ENCODE measurements at regions not wholly inside any gene's neighbourhood (a gene's known extent, or its start where the extent isn't known, plus 50 kb on each side); places are given as distances from the start of the nearest gene placed in this dataset.
"Not testable (repeated sequence)": the region's sequence is repeated elsewhere in the genome, so short reads cannot be mapped to it uniquely, and the experiment has no call there.

DNA sequence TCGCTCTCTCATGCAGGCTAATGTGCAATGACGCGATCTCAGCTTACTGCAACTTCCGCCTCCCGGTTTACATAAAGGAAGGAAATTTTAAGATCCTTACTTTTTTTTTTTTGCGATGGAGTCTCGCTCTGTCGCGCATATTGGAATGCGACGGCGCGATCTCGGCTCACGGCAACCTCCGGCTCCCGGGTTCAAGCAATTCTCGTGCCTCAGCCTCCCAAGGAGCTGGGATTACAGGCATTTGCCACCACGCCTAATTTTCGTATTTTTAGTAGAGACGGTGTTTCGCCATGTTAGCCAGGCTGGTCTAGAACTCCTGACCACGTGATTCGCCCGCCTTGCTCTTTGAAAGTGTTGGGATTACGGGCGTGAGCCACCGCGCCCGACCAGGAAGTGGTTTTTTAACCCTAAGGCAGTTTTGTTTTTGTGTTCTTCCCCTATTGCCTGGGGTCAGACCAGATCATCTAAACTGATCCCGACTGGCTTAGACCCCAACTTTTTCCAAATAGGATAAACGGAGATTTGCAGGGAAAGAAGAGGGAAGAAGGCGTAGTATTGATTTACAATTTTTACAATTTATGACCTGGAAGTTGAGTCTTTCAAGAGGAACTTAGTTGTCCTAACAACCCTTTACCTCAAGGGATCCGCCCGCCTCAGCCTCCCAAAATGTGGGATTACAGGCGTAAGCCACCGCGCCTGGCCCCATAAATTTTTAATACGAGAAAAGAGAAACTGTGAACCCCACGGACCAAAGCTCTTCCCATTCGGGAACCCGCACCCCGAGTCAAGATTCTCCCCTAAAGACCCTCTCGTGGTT is 142.0 kb downstream of the ZNF737 start:
- POLR2A ChIA-PET = interaction anchor here (0.7 to 3.5 kb wide), 22 partner anchors 142 to 1629 kb away, joined by 3 to 37 read pairs (median 9); partner anchors contain the start of genes ATP13A1, NDUFA13, TSSK6 and ZNF100
- peak overlapping the region; percentile 97 for H3K27ac Mint-ChIP-seq

DNA sequence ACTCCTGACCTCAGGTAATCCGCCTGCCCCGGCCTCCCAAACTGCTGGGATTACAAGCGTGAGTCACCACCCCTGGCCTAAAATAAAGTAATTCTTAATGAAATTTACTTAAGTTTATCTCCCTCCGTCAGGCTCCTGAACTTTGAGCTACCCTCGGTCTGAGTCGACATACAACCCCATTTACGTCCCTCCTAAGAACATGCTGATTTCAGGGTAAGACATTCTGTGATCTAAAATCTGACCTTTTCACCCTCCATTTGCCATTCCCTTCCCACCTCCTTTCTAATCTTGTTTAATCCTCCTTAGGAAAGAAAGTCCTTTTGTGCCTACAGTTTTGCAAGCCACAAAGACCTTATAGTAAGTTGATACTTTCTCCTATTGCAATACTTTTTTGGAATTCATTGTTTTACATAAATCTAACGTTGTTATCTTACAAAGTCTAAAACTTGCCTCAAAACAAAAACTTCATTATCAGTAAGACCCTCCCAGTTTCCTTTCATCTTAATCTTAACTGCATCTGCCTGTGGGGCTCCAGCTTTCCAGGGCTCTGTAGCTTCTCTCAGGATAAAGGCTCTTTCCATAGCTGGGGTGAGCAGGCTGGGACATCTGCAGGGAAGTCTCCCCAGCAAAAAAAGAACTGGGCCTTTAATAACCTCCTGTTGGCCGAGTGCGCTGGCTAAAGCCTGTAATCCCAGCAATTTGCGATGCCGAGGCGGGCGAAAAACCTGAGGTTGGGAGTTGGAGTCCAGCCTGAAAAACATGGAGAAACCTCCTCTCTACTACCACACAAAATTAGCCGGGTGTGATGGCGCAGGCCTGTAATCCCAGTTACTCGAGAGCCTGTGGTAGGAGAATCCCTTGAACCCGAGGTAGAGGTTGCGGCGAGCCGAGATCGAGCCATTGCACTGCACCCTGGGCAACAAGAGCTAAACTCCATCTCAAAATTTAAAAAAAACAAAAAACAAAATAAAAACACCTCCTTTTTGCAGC is 143.1 kb downstream of the ZNF737 start:
- H3K27ac Mint-ChIP-seq = no peak overlapping the region
- H3K4me1 Mint-ChIP-seq = peaks cover 13% of the 10 kb centered on the region
- H3K9me3 Mint-ChIP-seq = peaks cover 35% of the 10 kb centered on the region
- H3K27me3 Mint-ChIP-seq = no peaks in the 10 kb centered on the region
- CTCF ChIA-PET = no interaction called here
- H3K4me3 Mint-ChIP-seq = peak overlapping the region; percentile 97
- peaks cover 61% of the 10 kb centered on the region for H3K36me3 Mint-ChIP-seq (ENCODE audit: low read depth)
- POLR2A ChIA-PET = interaction anchor here (1.6 to 3.5 kb wide), 6 partner anchors 143 to 1083 kb away, joined by 7 to 37 read pairs (median 18); partner anchors contain the start of genes ATP13A1, ZNF429, ZNF431 and ZNF66
- no peak for DNase-seq

More for the DNA sequence above, 142.0 kb downstream of the ZNF737 start:
- CTCF ChIA-PET = interaction anchor here (0.7 to 1.5 kb wide), 3 partner anchors 8 to 352 kb away, joined by 3 to 4 read pairs (median 4); partner anchors contain the start of genes ZNF66 and ZNF737
- no peaks in the 10 kb centered on the region for H3K27me3 Mint-ChIP-seq
- H3K36me3 Mint-ChIP-seq (ENCODE audit: low read depth) = peaks cover 53% of the 10 kb centered on the region
- H3K4me3 Mint-ChIP-seq = peak overlapping the region; percentile 97
- peaks cover 13% of the 10 kb centered on the region for H3K4me1 Mint-ChIP-seq
- H3K9me3 Mint-ChIP-seq = peaks cover 33% of the 10 kb centered on the region
- peak; percentile 42 for DNase-seq

DNA sequence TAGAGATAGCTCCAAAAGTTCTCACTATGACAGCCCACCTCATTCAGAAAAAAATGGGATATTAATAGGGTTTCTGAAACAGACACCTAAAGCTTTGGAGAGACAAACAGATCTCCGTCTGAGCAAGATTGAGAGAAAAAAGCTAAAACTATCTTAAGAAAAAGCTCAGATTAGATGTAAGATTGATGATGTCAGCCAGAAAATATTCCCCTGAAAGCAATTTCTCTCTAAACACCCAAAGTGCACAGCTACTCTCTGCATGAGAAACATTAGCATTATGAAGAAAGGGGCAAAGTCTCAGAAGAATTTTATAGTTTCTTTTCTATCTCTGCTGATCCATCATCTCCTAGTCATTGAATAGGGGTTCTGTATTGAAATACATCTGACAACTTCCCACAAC is 148.9 kb downstream of the ZNF737 start:
- Mint-ChIP-seq H3K27ac (no peak overlapping the region), H3K36me3 (ENCODE audit: low read depth) (peaks cover 87% of the 10 kb centered on the region), H3K9me3 (peaks cover 43% of the 10 kb centered on the region), H3K27me3 (no peaks in the 10 kb centered on the region), H3K4me3 (no peak overlapping the region), H3K4me1 (peaks cover 3% of the 10 kb centered on the region)
- ChIA-PET CTCF (no interaction called here), POLR2A (no interaction called here)
- DNase-seq = no peak

GRCh38 chr19:20414120-20414519 is 151.5 kb downstream of the ZNF737 start:
- Mint-ChIP-seq H3K36me3 (ENCODE audit: low read depth) (peaks cover 83% of the 10 kb centered on the region), H3K9me3 (peaks cover 32% of the 10 kb centered on the region), H3K4me1 (no peaks in the 10 kb centered on the region), H3K4me3 (no peak overlapping the region), H3K27ac (no peak overlapping the region), H3K27me3 (no peaks in the 10 kb centered on the region)
- no peak for DNase-seq
- ChIA-PET POLR2A (no interaction called here), CTCF (no interaction called here)

GRCh38 chr19:20413705-20414104 is 151.9 kb downstream of the ZNF737 start:
- Mint-ChIP-seq H3K27me3 (no peaks in the 10 kb centered on the region), H3K36me3 (ENCODE audit: low read depth) (peaks cover 83% of the 10 kb centered on the region), H3K4me3 (no peak overlapping the region), H3K9me3 (peaks cover 32% of the 10 kb centered on the region), H3K27ac (no peak overlapping the region), H3K4me1 (no peaks in the 10 kb centered on the region)
- POLR2A ChIA-PET = no interaction called here
- no peak for DNase-seq
- CTCF ChIA-PET = no interaction called here

DNA sequence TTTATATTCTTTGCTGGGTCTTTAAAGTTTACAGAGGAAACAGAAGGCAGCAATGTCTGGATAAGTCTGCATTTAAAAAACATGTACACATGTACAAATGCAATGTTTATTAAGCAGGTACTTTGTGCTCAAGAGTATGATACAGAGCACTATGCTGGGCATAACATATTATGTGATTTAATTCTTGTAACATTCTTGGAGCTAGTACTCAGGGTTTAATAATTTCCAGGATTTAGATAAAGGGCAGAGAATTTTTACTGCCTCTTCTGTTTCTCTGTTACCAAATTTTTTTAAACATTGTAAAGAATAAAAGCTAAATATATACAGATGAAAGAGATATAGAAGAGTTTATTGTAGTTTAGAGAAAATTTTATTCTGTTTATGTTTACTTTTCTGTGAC is 152.7 kb downstream of the ZNF737 start:
- Mint-ChIP-seq H3K9me3 (peaks cover 36% of the 10 kb centered on the region), H3K27me3 (no peaks in the 10 kb centered on the region), H3K27ac (no peak overlapping the region), H3K4me1 (no peaks in the 10 kb centered on the region), H3K4me3 (no peak overlapping the region), H3K36me3 (ENCODE audit: low read depth) (peaks cover 83% of the 10 kb centered on the region)
- ChIA-PET POLR2A (no interaction called here), CTCF (no interaction called here)
- no peak for DNase-seq

DNA sequence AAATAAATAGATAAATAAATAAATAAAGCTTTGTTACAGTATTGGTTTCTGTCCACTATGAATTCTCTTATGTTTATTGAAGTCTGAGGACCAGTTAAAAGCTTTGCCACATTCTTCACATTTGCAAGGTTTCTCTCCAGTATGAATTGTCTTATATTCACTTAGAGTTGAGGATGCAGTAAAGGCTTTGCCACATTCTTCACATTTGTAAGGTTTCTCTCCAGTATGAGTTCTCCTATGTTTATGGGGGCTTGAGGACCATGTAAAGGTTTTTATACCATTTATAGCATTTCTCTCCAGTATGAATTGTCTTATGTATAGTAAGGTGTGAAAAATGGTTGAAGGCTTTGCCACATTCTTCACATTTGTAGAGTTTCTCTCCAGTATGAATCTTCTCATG is 168.3 kb downstream of the ZNF737 start:
- Mint-ChIP-seq H3K36me3 (ENCODE audit: low read depth) (peaks cover 29% of the 10 kb centered on the region), H3K9me3 (peaks cover 42% of the 10 kb centered on the region), H3K27me3 (no peaks in the 10 kb centered on the region), H3K4me1 (no peaks in the 10 kb centered on the region), H3K27ac (no peak overlapping the region), H3K4me3 (no peak overlapping the region)
- POLR2A ChIA-PET = no interaction called here
- no peak for DNase-seq
- CTCF ChIA-PET = no interaction called here

DNA sequence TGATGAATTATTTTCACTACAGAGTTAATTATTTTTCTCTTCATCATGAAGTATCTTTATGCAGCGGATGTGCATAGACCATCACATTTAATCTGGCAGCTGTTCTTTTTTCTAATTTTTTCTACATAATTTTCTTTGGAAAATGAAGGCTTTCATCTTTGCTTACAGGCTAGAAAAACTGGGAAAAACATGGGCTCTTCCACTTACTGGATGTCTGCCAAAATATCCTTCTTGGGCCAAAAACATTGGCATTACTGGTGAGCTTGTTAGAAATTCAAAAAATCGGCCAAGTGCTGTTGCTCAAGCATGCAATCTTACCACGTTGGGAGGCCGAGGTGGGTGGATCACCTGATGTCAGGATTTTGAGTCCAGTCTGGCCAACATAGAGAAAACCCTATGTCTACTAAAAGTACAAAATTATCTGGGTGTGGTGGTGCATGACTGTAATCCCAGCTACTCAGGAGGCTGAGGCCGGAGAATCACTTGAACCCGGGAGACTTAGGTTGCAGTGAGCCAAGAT is 176.8 kb downstream of the ZNF737 start:
- H3K4me3 Mint-ChIP-seq = no peak overlapping the region
- ChIA-PET CTCF (no interaction called here), POLR2A (no interaction called here)
- H3K4me1 Mint-ChIP-seq = no peaks in the 10 kb centered on the region
- peaks cover 30% of the 10 kb centered on the region for H3K9me3 Mint-ChIP-seq
- H3K27ac Mint-ChIP-seq = no peak overlapping the region
- no peaks in the 10 kb centered on the region for H3K36me3 Mint-ChIP-seq (ENCODE audit: low read depth)
- no peaks in the 10 kb centered on the region for H3K27me3 Mint-ChIP-seq
- DNase-seq = no peak

DNA sequence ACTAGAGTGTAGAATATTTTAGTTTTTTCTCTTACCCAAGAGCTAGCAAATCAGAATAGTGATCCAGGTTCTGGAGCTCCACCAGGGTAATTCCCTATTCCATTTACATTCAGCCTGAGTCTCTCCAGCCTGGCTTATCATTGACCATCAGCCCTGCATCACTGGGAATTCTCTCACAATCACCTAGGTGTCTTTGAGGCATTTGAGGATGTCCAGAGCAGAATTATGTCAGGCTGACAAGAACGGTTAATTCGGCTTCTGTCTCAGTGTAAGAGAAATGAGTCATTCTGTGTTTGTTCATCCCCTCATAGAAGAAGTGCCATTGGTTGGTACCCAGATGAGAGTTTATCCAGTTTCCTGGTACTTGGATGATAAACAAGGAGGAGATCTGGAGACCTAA is 180.5 kb downstream of the ZNF737 start:
- ChIA-PET POLR2A (no interaction called here), CTCF (no interaction called here)
- H3K27ac Mint-ChIP-seq = no peak overlapping the region
- no peak overlapping the region for H3K4me3 Mint-ChIP-seq
- peaks cover 27% of the 10 kb centered on the region for H3K9me3 Mint-ChIP-seq
- DNase-seq = no peak
- H3K36me3 Mint-ChIP-seq (ENCODE audit: low read depth) = no peaks in the 10 kb centered on the region
- H3K4me1 Mint-ChIP-seq = no peaks in the 10 kb centered on the region
- no peaks in the 10 kb centered on the region for H3K27me3 Mint-ChIP-seq

DNA sequence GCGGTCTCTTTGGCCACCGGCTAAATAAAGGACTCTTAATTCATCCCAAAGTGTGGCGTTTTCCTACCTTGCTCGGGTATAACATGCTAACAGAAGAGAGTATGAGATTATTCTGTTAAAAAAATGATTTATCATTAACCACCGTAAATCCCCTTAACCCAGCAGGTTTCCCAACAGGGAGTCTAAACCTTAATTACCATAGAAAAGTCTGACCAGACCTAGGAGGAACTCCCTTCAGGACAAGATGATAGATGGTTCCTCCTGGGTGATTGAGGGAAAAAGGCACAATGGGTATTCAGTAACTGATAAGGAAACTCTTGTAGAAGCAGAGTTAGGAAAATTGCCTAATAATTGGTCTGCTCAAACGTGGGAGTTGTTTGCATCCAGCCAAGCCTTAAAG is 193.7 kb downstream of the ZNF737 start:
- Mint-ChIP-seq H3K4me1 (no peaks in the 10 kb centered on the region), H3K27ac (no peak overlapping the region), H3K4me3 (no peak overlapping the region), H3K36me3 (ENCODE audit: low read depth) (no peaks in the 10 kb centered on the region), H3K27me3 (no peaks in the 10 kb centered on the region), H3K9me3 (peaks cover 44% of the 10 kb centered on the region)
- POLR2A ChIA-PET = no interaction called here
- CTCF ChIA-PET = no interaction called here
- DNase-seq = no peak

DNA sequence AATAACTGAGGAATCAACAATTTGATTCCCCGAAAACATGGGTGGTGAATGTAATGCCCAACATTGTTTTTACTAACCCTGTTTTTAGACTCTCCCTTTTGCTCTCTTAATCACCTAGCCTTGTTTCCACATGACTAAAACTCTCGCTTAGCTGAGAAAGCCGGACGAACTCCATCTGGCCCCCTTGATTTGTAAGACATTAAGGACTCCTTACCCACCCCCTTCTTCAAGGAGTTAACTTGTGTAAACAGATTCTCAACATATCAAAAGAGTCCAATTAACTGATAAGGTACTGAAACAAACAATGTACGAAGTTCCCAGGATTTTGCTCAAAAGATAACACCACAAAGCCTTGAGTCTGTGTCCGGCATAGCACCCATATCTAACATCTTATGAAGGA is 194.3 kb downstream of the ZNF737 start:
- H3K36me3 Mint-ChIP-seq (ENCODE audit: low read depth); H3K4me1 Mint-ChIP-seq; CTCF ChIA-PET; H3K4me3 Mint-ChIP-seq; H3K27ac Mint-ChIP-seq; H3K27me3 Mint-ChIP-seq; DNase-seq; POLR2A ChIA-PET: not testable (repeated sequence)
- peaks cover 40% of the 10 kb centered on the region for H3K9me3 Mint-ChIP-seq

GRCh38 chr19:20367811-20368294 is 197.7 kb downstream of the ZNF737 start:
- H3K9me3 Mint-ChIP-seq = peaks cover 34% of the 10 kb centered on the region
- no peaks in the 10 kb centered on the region for H3K4me1 Mint-ChIP-seq
- H3K4me3 Mint-ChIP-seq = no peak overlapping the region
- no peak overlapping the region for H3K27ac Mint-ChIP-seq
- H3K27me3 Mint-ChIP-seq = no peaks in the 10 kb centered on the region
- POLR2A ChIA-PET = no interaction called here
- CTCF ChIA-PET = no interaction called here
- H3K36me3 Mint-ChIP-seq (ENCODE audit: low read depth) = no peaks in the 10 kb centered on the region
- DNase-seq = no peak

DNA sequence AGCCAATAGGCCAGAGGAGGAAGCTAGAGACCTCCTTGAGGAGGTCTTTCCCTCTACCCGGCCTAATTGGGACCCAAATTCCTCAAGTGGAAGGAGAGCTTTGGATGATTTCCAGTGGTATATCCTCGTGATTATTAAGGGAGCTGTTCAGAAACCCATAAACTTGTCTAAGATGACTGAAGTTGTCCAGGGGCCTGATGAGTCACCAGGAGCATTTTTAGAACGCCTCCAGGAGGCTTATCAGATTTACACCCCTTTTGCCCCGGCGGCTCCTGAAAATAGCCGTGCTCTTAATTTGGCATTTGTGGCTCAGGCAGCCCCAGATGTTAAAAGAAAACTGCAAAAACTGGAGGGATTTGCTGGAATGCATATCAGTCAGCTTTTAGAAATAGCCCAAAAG is 198.1 kb downstream of the ZNF486 start:
- Mint-ChIP-seq H3K9me3 (peaks cover 28% of the 10 kb centered on the region), H3K4me3 (no peak overlapping the region), H3K36me3 (ENCODE audit: low read depth) (no peaks in the 10 kb centered on the region), H3K27me3 (no peaks in the 10 kb centered on the region), H3K4me1 (no peaks in the 10 kb centered on the region), H3K27ac (no peak overlapping the region)
- no peak for DNase-seq
- CTCF ChIA-PET = no interaction called here
- POLR2A ChIA-PET = no interaction called here
